ENCODE measurements at regions not wholly inside any gene's neighbourhood (a gene's known extent, or its start where the extent isn't known, plus 50 kb on each side); places are given as distances from the start of the nearest gene placed in this dataset.

DNA sequence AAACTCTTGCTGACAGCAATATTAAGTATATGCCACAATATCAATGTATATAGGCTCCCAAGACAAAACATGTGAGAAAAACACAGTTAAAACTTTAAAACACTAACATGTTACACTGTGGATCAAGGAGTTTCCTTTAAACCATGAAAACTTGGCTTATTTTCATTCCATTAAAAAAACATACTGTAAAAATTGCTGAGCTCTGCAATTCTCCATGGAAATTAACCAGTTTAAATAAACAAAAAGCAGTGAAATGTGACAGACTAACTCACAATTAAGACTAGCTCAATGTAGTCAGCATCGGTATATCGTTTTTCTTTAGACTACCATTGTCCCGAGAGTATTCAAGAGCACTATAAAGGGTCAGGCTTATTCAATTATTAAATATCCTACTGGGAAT is 930.5 kb upstream of the SLITRK1 start:
- TF ChIP-seq POLR2A (IDR thresholded peaks at IDR 0.05) = no peak
- no peak for TF ChIP-seq POLR2AphosphoS5 (IDR thresholded peaks at IDR 0.05)
